HepG2 (cell line): ENCODE measurements at regions not wholly inside any gene's neighbourhood (a gene's known extent, or its start where the extent isn't known, plus 50 kb on each side); places are given as distances from the start of the nearest gene placed in this dataset.

Experiments used
- ATAC-seq: fragments of 200-7000 bp; cut with Tn5 transposase; 3 replicates; pipeline ENCODE4 v1.9.1; 2020; ENCODE audit warnings: mild to moderate bottlenecking, moderate library complexity
- BruUV-seq: library from RNA; stranded (reverse); fragments of 400-500 nt; replicated peaks from 2 replicates; lab custom pipeline; 2021; lab: Mats Ljungman, UMichigan
- CTCF ChIA-PET: fragments of 300-600 bp; formaldehyde crosslinking; extraction: SDS; loops from one replicate; lab custom pipeline; 2021; ENCODE audit warnings: low total read pairs, inconsistent platforms, low intra/inter-chr PET ratio; lab: Yijun Ruan, JAX
- POLR2A ChIA-PET: fragments of 350-600 bp; sonication (Branson Sonifier 250); formaldehyde crosslinking; loops from one replicate; lab custom pipeline; 2020; ENCODE audit warnings: antibody characterized with exemption, inconsistent platforms; lab: Yijun Ruan, JAX
- DNase-seq: peaks from one replicate; pipeline ENCODE4 v3.0.0-alpha.2; 2015; ENCODE audit warnings: low spot score
- FAIRE-seq: peaks from 3 replicates; lab custom pipeline; 2011; peaks lifted over from hg19 to GRCh38; lab: Jason Lieb, UNC
- H2AFZ ChIP-seq: one replicate; pipeline ENCODE4 v1.6.1; 2011; ENCODE audit warnings: low read length, inconsistent platforms
- H3K27ac ChIP-seq: fragments of 300-600 bp; 3 replicates; pipeline ENCODE4 v1.8.0; 2011; ENCODE audit warnings: mixed run types, mild to moderate bottlenecking, mixed read lengths, low read length, inconsistent platforms; ENCODE audit not compliant: insufficient read depth; ENCODE audit errors: extremely low read length
- H3K27me3 ChIP-seq, 2 experiments: fragments of 200-600 bp in 1 of 2; 2 replicates in 1 of 2; 3 replicates in 1 of 2; pipeline versions ENCODE4 v1.6.0 to v1.8.0; 2011; ENCODE audit warnings: low read length in 2 of 2, mild to moderate bottlenecking in 2 of 2, moderate library complexity in 2 of 2, inconsistent platforms in 1 of 2; ENCODE audit not compliant: insufficient read depth in 2 of 2, control insufficient read depth in 1 of 2
- H3K36me3 ChIP-seq, 2 experiments: fragments of 200-600 bp in 1 of 2; replicated peaks in 1 of 2; 2 replicates in 1 of 2; 3 replicates in 1 of 2; pipeline versions ENCODE4 v1.5.1 to v1.8.0; 2011; ENCODE audit warnings: low read length in 2 of 2, inconsistent platforms in 1 of 2; ENCODE audit not compliant: insufficient read depth in 2 of 2, control insufficient read depth in 1 of 2
- H3K4me1 ChIP-seq: 2 replicates; pipeline ENCODE4 v1.5.1; 2012; ENCODE audit warnings: low read length, inconsistent platforms; ENCODE audit not compliant: insufficient read depth
- H3K4me2 ChIP-seq: 2 replicates; pipeline ENCODE4 v1.6.0; 2011; ENCODE audit warnings: low read depth, low read length, inconsistent platforms
- H3K4me3 ChIP-seq, 3 experiments: fragments of 200-600 bp in 1 of 3; sonication (generic), shearing (Covaris generic) in 1 of 3; replicated peaks in 1 of 3; 2 replicates each; pipeline ENCODE4 v1.5.1; 2011 to 2016; ENCODE audit warnings: low read length in 3 of 3, inconsistent platforms in 2 of 3, low read depth in 2 of 3, mild to moderate bottlenecking in 2 of 3, control low read depth in 1 of 3, mixed read lengths in 1 of 3; ENCODE audit not compliant: insufficient read depth in 1 of 3
- H3K79me2 ChIP-seq: one replicate; pipeline ENCODE4 v1.6.1; 2011; ENCODE audit warnings: low read length, inconsistent platforms; ENCODE audit not compliant: insufficient read depth
- H3K9ac ChIP-seq: 2 replicates; pipeline ENCODE4 v1.6.0; 2011; ENCODE audit warnings: mild to moderate bottlenecking, low read depth, low read length, inconsistent platforms; ENCODE audit not compliant: insufficient read depth
- H3K9me3 ChIP-seq: 2 replicates; pipeline ENCODE4 v1.5.1; 2012; ENCODE audit warnings: mild to moderate bottlenecking, low read length
- H4K20me1 ChIP-seq: 2 replicates; pipeline ENCODE4 v1.6.0; 2011; ENCODE audit warnings: inconsistent platforms, mild to moderate bottlenecking, low read length, moderate library complexity; ENCODE audit not compliant: insufficient read depth
- CHD2 ChIP-seq: IDR thresholded peaks from 2 replicates; pipeline ENCODE4 v1.6.1; 2011; ENCODE audit warnings: low read depth, low read length, improper control_type of control experiment
- ELF4 ChIP-seq: sonication (generic); formaldehyde crosslinking; IDR thresholded peaks from 2 replicates; pipeline ENCODE4 v1.5.0; 2020; ENCODE audit warnings: missing genetic modification reagents, mild to moderate bottlenecking, moderate library complexity, borderline replicate concordance
- GPN1 ChIP-seq: sonication (generic); formaldehyde crosslinking; IDR thresholded peaks from 2 replicates; pipeline ENCODE4 v1.5.1; 2020; ENCODE audit warnings: missing genetic modification reagents, borderline replicate concordance
- HES4 ChIP-seq: sonication (generic); formaldehyde crosslinking; IDR thresholded peaks from 2 replicates; pipeline ENCODE4 v1.9.0; 2021; ENCODE audit warnings: mild to moderate bottlenecking, missing genetic modification reagents, borderline replicate concordance
- HNF4G ChIP-seq, 2 experiments: sonication (generic) in 1 of 2; formaldehyde crosslinking in 1 of 2; IDR thresholded peaks; 2 replicates each; pipeline versions ENCODE4 v1.4.0 to v1.6.1; 2011 to 2020; ENCODE audit warnings: borderline replicate concordance in 2 of 2, low read depth in 2 of 2, mild to moderate bottlenecking in 2 of 2, low read length in 1 of 2, missing genetic modification reagents in 1 of 2, moderate library complexity in 1 of 2
- PITX1 ChIP-seq: sonication (generic); formaldehyde crosslinking; IDR thresholded peaks from 2 replicates; pipeline ENCODE4 v1.5.1; 2020; ENCODE audit warnings: mild to moderate bottlenecking, missing genetic modification reagents
- PTBP1 ChIP-seq: fragments of 200-400 bp; formaldehyde crosslinking; IDR thresholded peaks from 2 replicates; pipeline ENCODE4 v1.6.1; 2018; ENCODE audit warnings: low read length, low read depth; ENCODE audit not compliant: poor library complexity, severe bottlenecking
- RNF219 ChIP-seq: sonication (generic); formaldehyde crosslinking; IDR thresholded peaks from 2 replicates; pipeline ENCODE4 v1.5.0; 2020; ENCODE audit warnings: mild to moderate bottlenecking, missing genetic modification reagents
- SRSF1 ChIP-seq: fragments of 200-400 bp; formaldehyde crosslinking; optimal IDR thresholded peaks from 2 replicates; pipeline ENCODE3; 2017; ENCODE audit warnings: mild to moderate bottlenecking, low read depth, low read length, moderate library complexity
- STAG1 ChIP-seq: sonication (generic); formaldehyde crosslinking; IDR thresholded peaks from 2 replicates; pipeline ENCODE4 v1.4.0; 2020; ENCODE audit warnings: missing genetic modification reagents
- ZBTB7B ChIP-seq: sonication (generic); formaldehyde crosslinking; IDR thresholded peaks from 2 replicates; pipeline ENCODE4 v1.4.0; 2020; ENCODE audit warnings: missing genetic modification reagents
- ZMAT3 ChIP-seq: sonication (generic); formaldehyde crosslinking; conservative IDR thresholded peaks from 2 replicates; pipeline ENCODE4 v1.7.0; 2021; ENCODE audit warnings: missing genetic modification reagents
- ZNF235 ChIP-seq: sonication (generic); formaldehyde crosslinking; IDR thresholded peaks from 2 replicates; pipeline ENCODE4 v1.8.1; 2023; ENCODE audit warnings: mild to moderate bottlenecking, missing genetic modification reagents, borderline replicate concordance
- whole genome bisulfite sequencing: methylation state at CpG from one replicate; pipeline ENCODE4 v1.1.6; 2017; ENCODE audit warnings: low lambda C conversion rate; 5-methylcytosine and 5-hydroxymethylcytosine counted together
- in situ Hi-C: cut with HindIII; loops from 2 replicates; pipeline ENCODE4 v1.10.0; 2017; ENCODE audit warnings: low pct_unique_long_range_greater_than_20kb; ENCODE audit not compliant: extremely low pct_ligation_motif_present
- intact Hi-C: fragments of 100-400 bp; cut with micrococcal nuclease; formaldehyde crosslinking; loops from one replicate; pipeline ENCODE4 v1.10.0; 2022; ENCODE audit not compliant: unreplicated experiment
- TF ChIP-seq, protein P1 (sequence below): IDR thresholded peaks from 2 replicates; pipeline ENCODE4 v1.6.1; 2012; ENCODE audit warnings: inconsistent platforms
- TF ChIP-seq, protein P2 (sequence below): sonication (generic); formaldehyde crosslinking; IDR thresholded peaks from 2 replicates; pipeline ENCODE4 v1.5.0; 2020; ENCODE audit warnings: mild to moderate bottlenecking, missing genetic modification reagents, moderate library complexity

- no peak overlapping the region for H3K4me3 ChIP-seq
- intact Hi-C loops (loop anchor here (10.0 kb wide), 1 partner anchor 134 kb away; the partner anchor contains the start of gene DSEL), in situ Hi-C loops (no loop called here)
- BruUV-seq, result no TSS peak
- H3K36me3 ChIP-seq, result no peaks in the 10 kb centered on the region
- H2AFZ ChIP-seq, result peak overlapping the region; percentile 15
- H3K4me2 ChIP-seq, result no peak overlapping the region; the same call in 1 of the 2 replicates
- H3K9me3 ChIP-seq, result no peaks in the 10 kb centered on the region
- FAIRE-seq (no peak), ATAC-seq (peak; percentile 59), DNase-seq (no peak)
- H3K27me3 ChIP-seq, result no peaks in the 10 kb centered on the region
- H3K79me2 ChIP-seq, result no peaks in the 10 kb centered on the region
- CTCF ChIA-PET, result no interaction called here
- H3K4me1 ChIP-seq, result peaks cover 19% of the 10 kb centered on the region
- TF ChIP-seq ZMAT3 (CRISPR knock-in tag), result no peak
- TF ChIP-seq, protein P1, sequence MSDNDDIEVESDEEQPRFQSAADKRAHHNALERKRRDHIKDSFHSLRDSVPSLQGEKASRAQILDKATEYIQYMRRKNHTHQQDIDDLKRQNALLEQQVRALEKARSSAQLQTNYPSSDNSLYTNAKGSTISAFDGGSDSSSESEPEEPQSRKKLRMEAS, result 0 out of 2 replicates have a peak, but pooled peaks have one; percentile 1
- TF ChIP-seq STAG1 (CRISPR knock-in tag), result peak; percentile 13; the same call in 1 of the 2 replicates
- no peak for TF ChIP-seq ELF4 (CRISPR knock-in tag)
- TF ChIP-seq, protein P2, sequence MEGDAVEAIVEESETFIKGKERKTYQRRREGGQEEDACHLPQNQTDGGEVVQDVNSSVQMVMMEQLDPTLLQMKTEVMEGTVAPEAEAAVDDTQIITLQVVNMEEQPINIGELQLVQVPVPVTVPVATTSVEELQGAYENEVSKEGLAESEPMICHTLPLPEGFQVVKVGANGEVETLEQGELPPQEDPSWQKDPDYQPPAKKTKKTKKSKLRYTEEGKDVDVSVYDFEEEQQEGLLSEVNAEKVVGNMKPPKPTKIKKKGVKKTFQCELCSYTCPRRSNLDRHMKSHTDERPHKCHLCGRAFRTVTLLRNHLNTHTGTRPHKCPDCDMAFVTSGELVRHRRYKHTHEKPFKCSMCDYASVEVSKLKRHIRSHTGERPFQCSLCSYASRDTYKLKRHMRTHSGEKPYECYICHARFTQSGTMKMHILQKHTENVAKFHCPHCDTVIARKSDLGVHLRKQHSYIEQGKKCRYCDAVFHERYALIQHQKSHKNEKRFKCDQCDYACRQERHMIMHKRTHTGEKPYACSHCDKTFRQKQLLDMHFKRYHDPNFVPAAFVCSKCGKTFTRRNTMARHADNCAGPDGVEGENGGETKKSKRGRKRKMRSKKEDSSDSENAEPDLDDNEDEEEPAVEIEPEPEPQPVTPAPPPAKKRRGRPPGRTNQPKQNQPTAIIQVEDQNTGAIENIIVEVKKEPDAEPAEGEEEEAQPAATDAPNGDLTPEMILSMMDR (CRISPR knock-in tag), result 0 out of 2 replicates have a peak, but pooled peaks have one; percentile 23
- TF ChIP-seq CHD2, result no peak
- H3K27ac ChIP-seq, result no peak overlapping the region
- H4K20me1 ChIP-seq, result no peaks in the 10 kb centered on the region
- H3K9ac ChIP-seq, result no peak overlapping the region
- POLR2A ChIA-PET, result no interaction called here
- 0% methylated on average over 1 of the region's 3 CpGs for WGBS
These were observed 135.7 kb downstream of the DSEL start for GRCh38 chr18:67380867-67381266.

DNA sequence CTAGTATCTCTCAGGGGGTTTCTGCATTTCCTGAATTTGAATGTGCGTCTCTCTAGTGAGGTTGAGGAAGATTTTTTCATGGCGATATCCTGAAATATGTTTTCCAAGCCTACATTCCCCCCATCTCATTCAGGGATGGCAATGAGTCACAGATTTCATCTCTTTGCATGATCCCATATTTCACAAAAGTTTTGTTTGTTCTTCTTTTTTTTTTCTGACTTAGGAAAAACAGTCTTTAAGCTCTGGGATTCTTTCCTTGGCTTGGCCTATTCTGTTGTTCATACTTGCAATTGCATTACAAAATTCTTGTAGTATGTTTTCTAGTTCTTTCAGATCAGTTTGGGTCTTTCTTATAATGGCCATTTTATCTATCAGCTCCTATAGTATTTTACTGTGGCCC, 136.5 kb downstream of the DSEL start:
- BruUV-seq, result no TSS peak
- Histone ChIP-seq H3K9ac (no peak overlapping the region), H3K4me2 (no peak overlapping the region), H3K4me1 (peaks cover 10% of the 10 kb centered on the region; the same call in 1 of the 2 replicates), H3K9me3 (no peaks in the 10 kb centered on the region), H3K36me3 (no peaks in the 10 kb centered on the region), H3K79me2 (no peaks in the 10 kb centered on the region), H2AFZ (no peak overlapping the region), H4K20me1 (no peaks in the 10 kb centered on the region), H3K4me3 (no peak overlapping the region), H3K27me3 (no peaks in the 10 kb centered on the region), H3K27ac (no peak overlapping the region)
- ATAC-seq (no peak), DNase-seq (no peak), FAIRE-seq (no peak)
- WGBS, result 5% methylated on average over 2 of the region's 2 CpGs
- POLR2A ChIA-PET, result no interaction called here
- CTCF ChIA-PET, result no interaction called here
- intact Hi-C loops, result loop anchor here (10.0 kb wide), 1 partner anchor 135 kb away; the partner anchor contains the start of gene DSEL
- in situ Hi-C loops, result no loop called here
- no peak for TF ChIP-seq HES4 (CRISPR knock-in tag)
- no peak for TF ChIP-seq ZBTB7B
- TF ChIP-seq RNF219 (CRISPR knock-in tag), result no peak
- no peak for TF ChIP-seq PTBP1
- no peak for TF ChIP-seq SRSF1
- TF ChIP-seq GPN1 (CRISPR knock-in tag), result no peak
- TF ChIP-seq ZNF235, result no peak
- no peak for TF ChIP-seq HNF4G (IDR thresholded peaks at IDR 0.05; ENCODE audit: borderline replicate concordance, low read depth, low read length)
- no peak for TF ChIP-seq HNF4G (CRISPR knock-in tag; IDR thresholded peaks at IDR 0.05; ENCODE audit: borderline replicate concordance, low read depth)
- no peak for TF ChIP-seq PITX1 (CRISPR knock-in tag)
